Tibial nerve (tissue), 4 donors: ENCODE measurements at regions not wholly inside any gene's neighbourhood (a gene's known extent, or its start where the extent isn't known, plus 50 kb on each side); places are given as distances from the start of the nearest gene placed in this dataset.

ENCODE experiments used
- DNase-seq, 2 donors: peaks; one replicate each; pipeline ENCODE4 v3.0.0-alpha.2; 2019; ENCODE audit warnings: low spot score in 2 of 2
- H3K27ac ChIP-seq, 4 donors: fragments of 200-600 bp; sonication (generic) in 3 of 4; one replicate each; pipeline ENCODE4 v1.5.1; 2017 to 2019; ENCODE audit warnings: mild to moderate bottlenecking in 1 of 4
- H3K27me3 ChIP-seq, 2 donors: fragments of 200-600 bp; sonication (generic) in 1 of 2; one replicate each; pipeline versions ENCODE4 v1.5.1 to v1.6.0; 2017 to 2019
- H3K36me3 ChIP-seq, 3 donors: fragments of 200-600 bp; sonication (generic); one replicate each; pipeline ENCODE4 v1.5.1; 2018 to 2019
- H3K4me1 ChIP-seq, 4 donors: fragments of 200-600 bp; sonication (generic) in 3 of 4; one replicate each; pipeline ENCODE4 v1.5.1; 2017 to 2019
- H3K4me3 ChIP-seq, 4 donors: fragments of 200-600 bp; sonication (generic) in 3 of 4; one replicate each; pipeline ENCODE4 v1.5.1; 2017 to 2019; ENCODE audit warnings: mild to moderate bottlenecking in 1 of 4, moderate library complexity in 1 of 4
- H3K9me3 ChIP-seq, 4 donors: fragments of 200-600 bp; sonication (generic) in 3 of 4; one replicate each; pipeline ENCODE4 v1.5.1; 2017 to 2019
- EP300 ChIP-seq, 2 donors: sonication (generic); formaldehyde crosslinking; IDR thresholded peaks; one replicate each; pipeline ENCODE4 v1.6.1; 2017; ENCODE audit warnings: antibody characterized with exemption in 2 of 2, mild to moderate bottlenecking in 1 of 2
- POLR2A ChIP-seq, 2 donors: fragments of 450-650 bp; IDR thresholded peaks; one replicate each; pipeline ENCODE4 v1.6.1; 2017; ENCODE audit warnings: antibody characterized with exemption in 2 of 2, mild to moderate bottlenecking in 2 of 2, moderate library complexity in 2 of 2
- WGBS, 2 donors: methylation state at CpG; one replicate each; pipeline ENCODE4 v1.1.5; 2018; 5-methylcytosine and 5-hydroxymethylcytosine counted together
- TF ChIP-seq, protein P1 (sequence below), 5 experiments: fragments of 200-600 bp in 3 of 5; fragments of 450-650 bp in 2 of 5; sonication (generic) in 3 of 5; IDR thresholded peaks; one replicate each; pipeline ENCODE4 v1.5.1; 2016 to 2019; ENCODE audit warnings: antibody characterized with exemption in 5 of 5, mild to moderate bottlenecking in 3 of 5, moderate library complexity in 2 of 5

DNA sequence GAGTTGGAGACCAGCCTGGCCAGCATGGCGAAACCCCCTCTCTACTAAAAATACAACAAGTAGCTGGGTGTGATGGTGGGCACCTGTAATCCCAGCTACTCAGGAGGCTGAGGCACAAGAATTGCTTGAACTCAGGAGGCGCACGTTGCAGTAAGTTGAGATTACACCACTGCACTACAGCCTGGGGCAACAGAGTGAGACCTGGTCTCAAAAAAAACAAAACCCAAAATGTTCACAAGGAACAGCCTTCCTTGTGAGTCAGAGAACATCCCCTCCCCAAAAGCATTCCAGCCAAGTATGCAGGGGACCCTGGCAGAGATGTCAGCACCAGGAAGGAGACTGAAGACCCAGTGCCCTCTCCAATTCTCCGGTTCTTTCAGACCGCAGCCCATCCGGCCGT, 314.9 kb upstream of the TSHZ3 start:
- Histone ChIP-seq H3K4me3 (no peak overlapping the region), H3K9me3 (no peaks in the 10 kb centered on the region), H3K27me3 (no peaks in the 10 kb centered on the region), H3K27ac (no peak overlapping the region), H3K36me3 (no peaks in the 10 kb centered on the region), H3K4me1 (no peaks in the 10 kb centered on the region)
- TF ChIP-seq EP300 (IDR thresholded peaks at IDR 0.05) (no peak), POLR2A (IDR thresholded peaks at IDR 0.05) (no peak)
- TF ChIP-seq, protein P1, sequence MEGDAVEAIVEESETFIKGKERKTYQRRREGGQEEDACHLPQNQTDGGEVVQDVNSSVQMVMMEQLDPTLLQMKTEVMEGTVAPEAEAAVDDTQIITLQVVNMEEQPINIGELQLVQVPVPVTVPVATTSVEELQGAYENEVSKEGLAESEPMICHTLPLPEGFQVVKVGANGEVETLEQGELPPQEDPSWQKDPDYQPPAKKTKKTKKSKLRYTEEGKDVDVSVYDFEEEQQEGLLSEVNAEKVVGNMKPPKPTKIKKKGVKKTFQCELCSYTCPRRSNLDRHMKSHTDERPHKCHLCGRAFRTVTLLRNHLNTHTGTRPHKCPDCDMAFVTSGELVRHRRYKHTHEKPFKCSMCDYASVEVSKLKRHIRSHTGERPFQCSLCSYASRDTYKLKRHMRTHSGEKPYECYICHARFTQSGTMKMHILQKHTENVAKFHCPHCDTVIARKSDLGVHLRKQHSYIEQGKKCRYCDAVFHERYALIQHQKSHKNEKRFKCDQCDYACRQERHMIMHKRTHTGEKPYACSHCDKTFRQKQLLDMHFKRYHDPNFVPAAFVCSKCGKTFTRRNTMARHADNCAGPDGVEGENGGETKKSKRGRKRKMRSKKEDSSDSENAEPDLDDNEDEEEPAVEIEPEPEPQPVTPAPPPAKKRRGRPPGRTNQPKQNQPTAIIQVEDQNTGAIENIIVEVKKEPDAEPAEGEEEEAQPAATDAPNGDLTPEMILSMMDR (IDR thresholded peaks at IDR 0.05), result no peak
- 88 to 90% methylated on average over 7 of the region's 7 CpGs for WGBS, 2 donors
- DNase-seq, result no peak

GRCh38 chr19:31664997-31665396, 315.8 kb upstream of the TSHZ3 start:
- Histone ChIP-seq H3K9me3 (no peaks in the 10 kb centered on the region), H3K27ac (no peak overlapping the region), H3K4me1 (no peaks in the 10 kb centered on the region), H3K4me3 (no peak overlapping the region), H3K27me3 (no peaks in the 10 kb centered on the region), H3K36me3 (no peaks in the 10 kb centered on the region)
- 75 to 82% methylated on average over 6 of the region's 6 CpGs for WGBS, 2 donors
- DNase-seq, result no peak
- TF ChIP-seq, protein P1 (IDR thresholded peaks at IDR 0.05), result no peak
- TF ChIP-seq POLR2A (IDR thresholded peaks at IDR 0.05) (no peak), EP300 (IDR thresholded peaks at IDR 0.05) (no peak)

- Histone ChIP-seq H3K36me3 (no peaks in the 10 kb centered on the region), H3K4me3 (no peak overlapping the region), H3K4me1 (no peaks in the 10 kb centered on the region), H3K27ac (no peak overlapping the region), H3K9me3 (no peaks in the 10 kb centered on the region), H3K27me3 (no peaks in the 10 kb centered on the region)
- 41 to 50% methylated on average over 3 of the region's 3 CpGs for WGBS, 2 donors
- TF ChIP-seq EP300 (IDR thresholded peaks at IDR 0.05) (no peak), POLR2A (IDR thresholded peaks at IDR 0.05) (no peak)
- TF ChIP-seq, protein P1 (IDR thresholded peaks at IDR 0.05), result no peak
- no peak for DNase-seq
Observed at GRCh38 chr19:31666126-31666525, 316.9 kb upstream of the TSHZ3 start.

DNA sequence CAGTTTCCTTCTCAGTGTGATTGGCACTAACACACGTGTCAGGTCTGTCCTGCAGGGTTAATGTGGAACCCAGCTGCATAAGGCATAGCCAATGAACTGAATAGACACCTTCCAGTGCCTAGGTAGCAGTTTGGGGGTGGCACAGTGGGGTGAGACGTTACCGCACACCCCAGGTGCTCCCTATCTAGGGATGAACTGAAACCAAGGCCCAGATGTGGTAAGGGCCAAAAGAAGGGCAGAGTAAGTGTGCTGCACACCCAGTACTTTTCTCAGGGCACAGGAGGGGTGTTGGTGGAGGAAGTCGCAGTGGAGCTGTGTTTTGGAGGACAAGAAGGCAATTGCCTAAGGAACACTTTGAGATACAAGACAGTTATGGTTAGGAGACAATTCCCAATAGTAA, 317.9 kb upstream of the TSHZ3 start:
- no peaks in the 10 kb centered on the region for H3K9me3 ChIP-seq
- H3K27ac ChIP-seq, result no peak overlapping the region
- 91 to 94% methylated on average over 4 of the region's 4 CpGs for WGBS, 2 donors
- H3K36me3 ChIP-seq, result no peaks in the 10 kb centered on the region
- DNase-seq, result no peak
- TF ChIP-seq, protein P1 (IDR thresholded peaks at IDR 0.05), result no peak
- TF ChIP-seq POLR2A (IDR thresholded peaks at IDR 0.05) (no peak), EP300 (IDR thresholded peaks at IDR 0.05) (no peak)
- no peak overlapping the region for H3K4me3 ChIP-seq
- no peaks in the 10 kb centered on the region for H3K4me1 ChIP-seq
- no peaks in the 10 kb centered on the region for H3K27me3 ChIP-seq

DNA sequence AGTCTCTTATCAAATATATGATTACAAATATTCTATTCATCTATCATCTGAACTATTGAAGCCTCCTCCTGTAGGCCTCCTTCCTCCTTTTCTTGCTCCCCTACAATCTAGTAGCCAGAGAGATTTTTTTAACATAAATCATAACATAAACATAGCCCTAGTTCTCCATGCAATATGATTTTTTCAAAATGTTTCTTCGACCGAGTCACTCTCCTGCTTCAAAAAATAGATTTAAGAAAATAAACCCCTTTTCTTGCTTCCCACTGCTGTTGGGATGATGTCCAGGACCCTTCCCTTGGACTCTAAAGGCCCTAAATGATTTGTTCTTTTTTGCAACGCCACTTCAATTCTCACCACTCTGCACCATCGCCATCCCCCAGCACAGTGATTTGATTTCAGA, 319.7 kb upstream of the TSHZ3 start:
- no peak for DNase-seq
- Histone ChIP-seq H3K27me3 (no peaks in the 10 kb centered on the region), H3K27ac (no peak overlapping the region), H3K9me3 (no peaks in the 10 kb centered on the region), H3K36me3 (no peaks in the 10 kb centered on the region), H3K4me3 (no peak overlapping the region), H3K4me1 (no peaks in the 10 kb centered on the region)
- TF ChIP-seq, protein P1 (IDR thresholded peaks at IDR 0.05), result no peak
- TF ChIP-seq POLR2A (IDR thresholded peaks at IDR 0.05), result no peak
- TF ChIP-seq EP300 (IDR thresholded peaks at IDR 0.05), result no peak
- WGBS, 2 donors, result 77 to 78% methylated on average over 4 of the region's 4 CpGs
